DMS 273 treated with DMSO at 0.1 percent for 48 hours (cell line): ENCODE measurements at regions not wholly inside any gene's neighbourhood (a gene's known extent, or its start where the extent isn't known, plus 50 kb on each side); places are given as distances from the start of the nearest gene placed in this dataset.
"Not testable (repeated sequence)": the region's sequence is repeated elsewhere in the genome, so short reads cannot be mapped to it uniquely, and the experiment has no call there.

ENCODE experiments used
- DNase-seq: peaks from one replicate; lab custom pipeline; 2025; lab: John Stamatoyannopoulos, UW

- no peak for DNase-seq
Measured at GRCh38 chr14:30309405-30309804, 249.6 kb upstream of the G2E3 start.

- no peak for DNase-seq
Measured at GRCh38 chr14:30312214-30312613, 246.7 kb upstream of the G2E3 start.

GRCh38 chr14:30317729-30318128 is 241.2 kb upstream of the G2E3 start:
- DNase-seq, result no peak

- no peak for DNase-seq
Measured at GRCh38 chr14:30322819-30323218, 236.1 kb upstream of the G2E3 start.

- DNase-seq, result no peak
Measured at GRCh38 chr14:30330033-30330432, 228.9 kb upstream of the G2E3 start.

- DNase-seq, result no peak
Measured at GRCh38 chr14:30330445-30330844, 228.5 kb upstream of the G2E3 start.

GRCh38 chr14:30331030-30331429 is 227.9 kb upstream of the G2E3 start:
- no peak for DNase-seq

GRCh38 chr14:30332374-30332773 is 226.6 kb upstream of the G2E3 start:
- DNase-seq, result no peak

- DNase-seq, result no peak
Measured at GRCh38 chr14:30333934-30334333, 225.0 kb upstream of the G2E3 start.

GRCh38 chr14:30337456-30337855 is 221.5 kb upstream of the G2E3 start:
- DNase-seq, result no peak

GRCh38 chr14:30339311-30339901 is 219.6 kb upstream of the G2E3 start:
- no peak for DNase-seq

- no peak for DNase-seq
Measured at GRCh38 chr14:30340495-30340894, 218.5 kb upstream of the G2E3 start.

- no peak for DNase-seq
Measured at GRCh38 chr14:30345511-30345910, 213.4 kb upstream of the G2E3 start.

- DNase-seq, result no peak
Measured at GRCh38 chr14:30348445-30348844, 210.5 kb upstream of the G2E3 start.

- no peak for DNase-seq
Measured at GRCh38 chr14:30349520-30349919, 209.4 kb upstream of the G2E3 start.

GRCh38 chr14:30354439-30354838 is 204.5 kb upstream of the G2E3 start:
- no peak for DNase-seq

GRCh38 chr14:30355431-30355913 is 203.5 kb upstream of the G2E3 start:
- DNase-seq, result no peak

- no peak for DNase-seq
Measured at GRCh38 chr14:30356438-30357202, 202.3 kb upstream of the G2E3 start.

- DNase-seq, result no peak
Measured at GRCh38 chr14:30357791-30358190, 201.2 kb upstream of the G2E3 start.

- DNase-seq, result no peak
Measured at GRCh38 chr14:30362369-30363218, 196.4 kb upstream of the G2E3 start.

GRCh38 chr14:30363219-30363880 is 195.6 kb upstream of the G2E3 start:
- not testable (repeated sequence) for DNase-seq

GRCh38 chr14:30369502-30370180 is 189.3 kb upstream of the G2E3 start:
- DNase-seq, result no peak
